Stimulated activated memory B cell treated with anti-CD40 and anti-IgM and Interleukin-4, amounts not matched to agents 10 μg/mL and 1 μg/mL and 100 μg/mL, for 72 hours (primary cell): ENCODE measurements at regions not wholly inside any gene's neighbourhood (a gene's known extent, or its start where the extent isn't known, plus 50 kb on each side); places are given as distances from the start of the nearest gene placed in this dataset.

ENCODE experiments used
- ATAC-seq: fragments of 150-1000 bp; cut with Tn5 transposase; 2 replicates; pipeline ENCODE4 v1.10.0; 2021
- H3K27ac Mint-ChIP-seq: one replicate; pipeline ENCODE4 v1.8.0; 2022; ENCODE audit warnings: mild to moderate bottlenecking, mixed read lengths
- H3K27me3 Mint-ChIP-seq: one replicate; pipeline ENCODE4 v1.8.0; 2022; ENCODE audit warnings: mixed read lengths
- H3K36me3 Mint-ChIP-seq: one replicate; pipeline ENCODE4 v1.8.0; 2022; ENCODE audit warnings: mixed read lengths
- H3K4me1 Mint-ChIP-seq: one replicate; pipeline ENCODE4 v1.8.0; 2022; ENCODE audit warnings: mixed read lengths
- H3K4me3 Mint-ChIP-seq: one replicate; pipeline ENCODE4 v1.8.0; 2022; ENCODE audit warnings: mild to moderate bottlenecking, moderate library complexity, mixed read lengths
- H3K9me3 Mint-ChIP-seq: one replicate; pipeline ENCODE4 v1.8.0; 2022; ENCODE audit warnings: mixed read lengths

DNA sequence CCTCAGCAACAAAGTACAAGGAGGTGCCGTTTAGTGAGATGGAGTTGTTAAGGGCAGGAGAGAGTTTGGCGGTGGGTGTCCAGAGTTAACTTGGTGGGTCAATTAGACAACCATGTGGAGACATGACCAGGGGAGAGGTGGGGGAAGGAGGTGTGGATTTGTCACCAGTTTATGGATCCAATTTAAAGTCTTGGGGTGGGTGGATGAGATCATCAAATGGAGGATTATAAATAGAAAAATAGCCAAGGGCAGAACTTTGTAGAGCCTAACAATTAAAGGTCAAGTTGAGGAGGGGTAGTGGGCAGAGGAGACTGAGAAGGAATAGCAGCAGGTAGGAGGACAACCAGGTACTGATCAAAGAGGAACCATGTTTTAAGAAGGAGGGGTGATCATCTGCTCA is 108.7 kb upstream of the IL12B start:
- ATAC-seq = no peak
- peaks cover 19% of the 10 kb centered on the region for H3K4me1 Mint-ChIP-seq
- no peaks in the 10 kb centered on the region for H3K9me3 Mint-ChIP-seq
- no peaks in the 10 kb centered on the region for H3K36me3 Mint-ChIP-seq
- H3K4me3 Mint-ChIP-seq = no peak overlapping the region
- H3K27me3 Mint-ChIP-seq = no peaks in the 10 kb centered on the region
- H3K27ac Mint-ChIP-seq = peak overlapping the region; percentile 6

DNA sequence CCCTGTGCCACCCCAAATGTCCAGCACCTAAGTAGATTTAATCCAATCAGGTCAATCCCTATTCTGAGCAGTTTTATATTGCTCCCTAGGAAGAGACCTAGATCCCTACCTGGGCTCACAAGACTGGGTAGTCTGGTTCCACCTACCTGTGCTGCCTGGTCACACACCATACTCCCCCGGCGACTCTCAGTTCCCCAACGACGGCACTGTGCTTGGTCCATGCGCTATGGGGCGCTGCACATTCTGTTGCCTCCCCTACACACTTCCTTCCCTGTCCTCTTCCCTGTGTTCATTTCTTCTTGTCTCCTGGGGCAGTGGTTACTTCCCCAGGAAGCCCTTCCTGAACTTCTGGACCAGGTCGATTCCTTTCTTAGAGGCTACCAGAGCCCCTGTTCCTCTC is 109.9 kb upstream of the IL12B start:
- no peak overlapping the region for H3K27ac Mint-ChIP-seq
- H3K9me3 Mint-ChIP-seq = no peaks in the 10 kb centered on the region
- no peaks in the 10 kb centered on the region for H3K36me3 Mint-ChIP-seq
- H3K4me1 Mint-ChIP-seq = peaks cover 19% of the 10 kb centered on the region
- peak; percentile 81 for ATAC-seq
- H3K4me3 Mint-ChIP-seq = no peak overlapping the region
- no peaks in the 10 kb centered on the region for H3K27me3 Mint-ChIP-seq

DNA sequence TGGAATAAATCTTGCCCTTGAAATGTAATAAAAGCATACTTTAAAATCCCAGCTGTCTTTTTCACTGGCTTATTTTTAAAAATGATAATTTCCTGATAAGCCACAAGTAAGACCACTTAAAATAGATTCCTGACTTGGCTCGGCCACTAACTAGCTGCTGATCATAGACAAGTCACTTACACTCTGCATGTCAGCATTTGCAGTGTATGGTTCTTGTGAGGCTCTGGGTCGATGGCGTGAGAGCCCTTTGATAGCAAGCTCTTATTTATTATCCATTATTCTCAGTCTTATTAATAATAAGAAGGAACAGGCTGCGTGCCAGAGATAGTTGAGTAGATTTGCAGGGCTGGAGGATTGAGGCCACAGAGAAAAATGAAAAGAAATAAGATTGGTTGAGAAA is 110.7 kb upstream of the IL12B start:
- Mint-ChIP-seq H3K36me3 (no peaks in the 10 kb centered on the region), H3K9me3 (no peaks in the 10 kb centered on the region), H3K4me3 (no peak overlapping the region), H3K27ac (no peak overlapping the region), H3K27me3 (no peaks in the 10 kb centered on the region), H3K4me1 (peaks cover 19% of the 10 kb centered on the region)
- no peak for ATAC-seq

DNA sequence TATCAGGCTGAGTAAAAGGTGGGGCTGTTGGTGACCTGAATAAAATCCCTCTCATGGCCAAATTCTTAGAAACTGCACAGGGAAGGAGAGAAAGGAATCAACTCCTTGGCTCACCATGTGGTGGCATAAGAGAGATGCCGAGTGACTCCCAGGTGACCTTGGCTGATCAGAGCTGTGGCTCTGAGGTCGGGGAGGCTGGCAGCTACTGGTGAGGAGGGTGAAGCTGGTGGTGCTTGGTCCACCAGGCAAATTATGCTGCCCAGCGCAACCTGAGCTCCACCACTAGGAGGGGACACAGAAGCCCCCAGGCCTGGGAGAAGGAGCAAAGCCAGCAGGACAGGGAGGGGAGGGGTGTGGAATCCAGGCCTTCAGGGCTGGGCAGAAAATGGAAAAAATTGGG is 111.2 kb upstream of the IL12B start:
- Mint-ChIP-seq H3K27me3 (no peaks in the 10 kb centered on the region), H3K9me3 (no peaks in the 10 kb centered on the region), H3K36me3 (no peaks in the 10 kb centered on the region), H3K27ac (no peak overlapping the region), H3K4me3 (no peak overlapping the region), H3K4me1 (peaks cover 19% of the 10 kb centered on the region)
- ATAC-seq = no peak

DNA sequence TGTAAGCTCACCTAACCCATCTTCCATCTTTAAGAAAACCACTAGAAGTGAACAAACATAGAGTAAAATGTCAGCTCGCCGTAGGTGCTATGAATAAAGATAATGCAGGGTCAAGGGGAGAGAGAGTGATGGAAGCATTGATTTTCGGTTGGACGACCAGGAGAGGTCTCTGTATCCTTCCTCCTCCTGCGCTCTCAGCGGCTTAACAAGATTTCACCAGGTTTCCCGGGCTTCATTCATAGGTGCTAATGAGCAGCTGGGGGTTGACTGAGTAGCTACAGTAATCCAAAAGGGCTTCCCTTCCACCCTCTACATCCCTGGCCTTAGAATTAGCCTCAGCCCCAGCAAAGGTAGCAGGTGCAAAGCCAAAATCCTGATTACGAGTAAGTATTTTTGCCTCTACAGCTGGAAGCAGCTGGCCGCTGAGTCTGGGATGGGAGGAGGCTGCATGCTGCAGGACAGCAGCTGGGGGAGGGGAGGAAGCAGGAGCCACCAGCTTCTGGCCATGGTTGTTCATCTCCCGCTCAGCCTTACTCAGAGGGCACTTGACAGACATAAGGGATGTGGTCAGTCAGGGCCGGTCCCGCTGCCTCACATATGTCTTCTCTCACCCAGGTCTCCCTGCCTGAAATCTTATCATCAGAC is 112.0 kb upstream of the IL12B start:
- no peaks in the 10 kb centered on the region for H3K27me3 Mint-ChIP-seq
- ATAC-seq = no peak
- H3K4me3 Mint-ChIP-seq = no peak overlapping the region
- no peaks in the 10 kb centered on the region for H3K9me3 Mint-ChIP-seq
- H3K4me1 Mint-ChIP-seq = peaks cover 19% of the 10 kb centered on the region
- H3K36me3 Mint-ChIP-seq = peaks cover 6% of the 10 kb centered on the region
- no peak overlapping the region for H3K27ac Mint-ChIP-seq

DNA sequence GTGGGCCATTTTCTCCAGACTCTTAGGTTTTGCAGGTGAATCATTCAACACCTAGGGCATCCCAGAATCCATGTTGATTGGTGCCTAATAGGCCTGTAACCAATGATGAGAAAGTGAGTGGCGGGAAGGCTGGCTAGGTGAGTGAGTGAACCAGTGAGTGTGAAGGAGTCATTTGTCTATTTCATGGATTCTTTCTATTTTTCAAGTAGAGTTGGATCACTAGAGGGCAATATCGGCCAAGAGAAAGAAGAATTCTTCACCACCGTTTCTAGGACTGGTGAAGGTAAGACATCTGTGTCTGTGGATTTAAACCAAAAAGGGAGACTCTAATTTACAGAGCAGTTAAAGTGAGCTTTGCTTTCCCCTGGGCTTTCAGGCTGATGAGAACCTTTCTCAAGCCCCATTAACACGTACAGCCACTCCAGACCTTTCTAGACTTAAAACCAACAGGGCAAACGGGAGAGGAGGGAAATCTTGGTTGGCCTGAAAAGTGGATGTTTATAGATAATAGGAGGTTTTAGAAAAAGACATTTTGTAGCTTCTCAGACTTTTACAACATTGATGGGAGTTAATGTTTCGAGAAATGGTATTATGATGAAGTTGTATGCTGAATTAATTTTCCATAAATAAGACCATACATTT is 114.3 kb upstream of the IL12B start:
- H3K4me1 Mint-ChIP-seq = peaks cover 8% of the 10 kb centered on the region
- no peaks in the 10 kb centered on the region for H3K27me3 Mint-ChIP-seq
- H3K27ac Mint-ChIP-seq = no peak overlapping the region
- peak; percentile 28 for ATAC-seq
- H3K36me3 Mint-ChIP-seq = peaks cover 6% of the 10 kb centered on the region
- no peaks in the 10 kb centered on the region for H3K9me3 Mint-ChIP-seq
- no peak overlapping the region for H3K4me3 Mint-ChIP-seq

DNA sequence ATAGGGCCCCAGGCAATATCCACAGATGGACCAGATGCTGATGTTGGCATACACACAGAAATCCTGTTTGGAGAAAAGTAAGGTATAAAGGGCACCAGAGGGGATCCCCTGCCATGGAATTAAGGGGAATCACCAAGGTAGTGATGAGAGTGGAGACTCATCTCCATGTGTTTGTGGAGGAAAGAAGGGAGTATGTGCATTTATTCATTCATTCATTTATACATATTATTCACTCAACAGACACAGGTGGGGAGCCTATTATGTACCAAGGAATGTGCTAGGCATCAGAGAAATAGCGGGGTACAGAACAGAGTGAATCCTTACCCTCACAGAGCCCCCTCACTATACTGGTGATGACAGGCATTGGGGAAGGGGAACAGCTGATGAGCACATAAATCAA is 116.8 kb upstream of the IL12B start:
- H3K27ac Mint-ChIP-seq = no peak overlapping the region

DNA sequence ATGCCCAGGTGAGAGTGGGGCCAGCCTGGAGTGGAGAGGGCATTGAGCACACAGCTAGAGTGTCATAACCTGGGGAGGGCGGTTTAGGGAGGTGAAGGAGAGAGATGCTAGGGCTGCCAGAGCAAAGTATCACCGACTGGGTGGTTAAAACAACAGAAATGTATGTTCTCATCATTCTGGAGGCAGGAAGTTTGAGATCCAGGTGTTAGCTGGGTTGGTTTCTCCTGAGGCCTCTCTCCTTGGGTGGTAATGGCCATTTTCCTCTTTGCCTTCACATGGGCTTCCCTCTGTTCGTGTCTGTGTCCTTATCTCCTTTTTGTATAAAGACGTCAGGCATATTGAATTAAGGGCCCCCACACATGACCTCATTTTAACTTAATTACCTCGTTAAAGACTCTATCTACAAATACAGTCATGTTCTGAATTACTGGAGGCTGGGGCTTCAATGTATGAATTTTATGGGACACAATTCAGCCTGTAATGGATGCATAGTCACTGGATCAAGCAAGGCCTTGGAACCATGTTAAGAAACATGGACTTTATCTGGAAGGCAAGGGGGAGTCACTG is 118.6 kb upstream of the IL12B start:
- Mint-ChIP-seq H3K9me3 (no peaks in the 10 kb centered on the region), H3K36me3 (peaks cover 6% of the 10 kb centered on the region), H3K4me1 (peaks cover 17% of the 10 kb centered on the region), H3K4me3 (no peak overlapping the region), H3K27me3 (no peaks in the 10 kb centered on the region), H3K27ac (no peak overlapping the region)
- no peak for ATAC-seq

More for the DNA sequence above, 116.8 kb upstream of the IL12B start:
- H3K4me1 Mint-ChIP-seq = no peaks in the 10 kb centered on the region
- H3K4me3 Mint-ChIP-seq = no peak overlapping the region
- H3K27me3 Mint-ChIP-seq = no peaks in the 10 kb centered on the region
- ATAC-seq = no peak
- peaks cover 6% of the 10 kb centered on the region for H3K36me3 Mint-ChIP-seq
- H3K9me3 Mint-ChIP-seq = no peaks in the 10 kb centered on the region

DNA sequence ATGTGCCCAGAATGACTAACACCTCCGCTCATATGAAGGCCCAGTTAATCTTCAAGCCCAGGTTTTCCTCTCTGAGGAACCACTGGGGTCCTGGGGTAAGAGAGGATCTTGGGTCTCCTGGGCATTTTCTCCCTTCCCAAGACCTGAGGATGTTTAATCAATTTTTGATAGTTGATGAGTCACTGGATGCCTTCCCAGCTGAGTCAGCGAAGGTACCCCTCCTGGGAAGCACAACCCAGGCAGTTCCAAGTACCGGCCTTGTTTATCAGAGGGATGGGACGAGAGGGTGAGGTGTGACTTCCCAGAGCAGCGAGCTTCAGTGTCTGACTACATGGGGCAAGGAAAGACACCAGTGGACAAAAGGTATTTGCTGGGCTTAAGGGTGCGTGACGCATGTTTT is 119.6 kb upstream of the IL12B start:
- Mint-ChIP-seq H3K9me3 (no peaks in the 10 kb centered on the region), H3K36me3 (peaks cover 6% of the 10 kb centered on the region), H3K4me1 (peaks cover 18% of the 10 kb centered on the region), H3K27ac (no peak overlapping the region), H3K4me3 (no peak overlapping the region), H3K27me3 (no peaks in the 10 kb centered on the region)
- no peak for ATAC-seq

DNA sequence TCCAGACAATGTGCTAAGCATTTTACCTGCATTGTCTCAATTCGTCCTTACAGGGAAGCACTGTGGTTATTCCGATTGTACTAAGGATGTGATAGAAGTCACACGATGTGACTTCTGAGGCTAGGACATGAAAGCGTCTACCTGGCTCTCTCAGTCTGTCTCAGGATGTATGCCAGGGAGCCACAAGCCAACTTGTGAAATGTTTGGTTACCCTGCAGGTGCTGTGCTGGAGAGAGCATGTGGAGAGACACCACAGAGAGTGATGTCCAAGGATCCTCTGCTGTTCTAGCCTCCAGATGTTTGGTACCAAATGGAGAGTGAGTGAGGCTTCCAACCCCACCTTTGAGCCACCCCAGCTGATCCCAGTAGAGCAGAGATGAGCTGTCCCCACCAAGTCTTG is 120.1 kb upstream of the IL12B start:
- Mint-ChIP-seq H3K36me3 (peaks cover 6% of the 10 kb centered on the region), H3K4me3 (no peak overlapping the region), H3K4me1 (peaks cover 19% of the 10 kb centered on the region), H3K27me3 (no peaks in the 10 kb centered on the region), H3K27ac (no peak overlapping the region), H3K9me3 (no peaks in the 10 kb centered on the region)
- no peak for ATAC-seq

DNA sequence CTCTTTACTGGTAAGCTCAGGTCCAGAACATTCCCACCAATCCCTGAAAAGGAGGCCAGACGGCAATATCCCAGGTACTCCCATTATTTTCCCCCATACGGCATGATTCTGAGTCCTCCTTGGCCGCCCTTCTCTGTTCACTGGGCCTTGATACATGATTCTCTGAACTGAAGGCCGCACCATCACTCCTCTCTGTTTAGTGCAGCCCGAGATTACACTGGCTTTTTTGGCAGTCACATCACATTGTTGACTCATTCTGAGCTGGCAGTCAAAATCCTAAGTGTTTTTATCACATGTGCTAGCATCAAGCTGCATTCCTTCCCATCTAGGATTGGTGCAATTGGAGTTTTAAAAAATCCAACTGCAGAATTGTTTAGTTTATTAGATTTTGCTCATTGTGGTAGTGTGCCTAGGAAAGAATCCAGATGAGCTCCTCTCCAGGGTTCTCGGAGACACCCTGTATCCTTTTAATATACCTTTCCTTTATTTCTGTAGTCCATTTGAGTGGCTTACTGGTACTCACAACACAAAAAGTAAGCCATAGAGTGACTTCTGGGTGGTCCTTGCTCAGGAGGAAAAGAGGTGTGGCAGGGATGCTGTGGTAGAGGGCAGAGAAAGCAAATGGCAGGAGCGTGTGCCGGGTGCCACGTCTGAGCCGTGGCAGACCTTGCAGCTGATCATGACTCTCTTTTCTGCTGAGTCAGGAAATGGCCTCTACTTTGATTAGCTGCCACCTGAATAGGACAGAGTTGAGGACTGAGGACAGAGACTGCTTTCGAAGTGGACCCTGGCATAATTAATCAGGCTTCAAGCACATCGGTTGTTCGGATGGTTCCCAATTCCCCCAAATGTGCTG is 121.1 kb upstream of the IL12B start:
- H3K27me3 Mint-ChIP-seq = no peaks in the 10 kb centered on the region
- ATAC-seq = no peak
- no peaks in the 10 kb centered on the region for H3K9me3 Mint-ChIP-seq
- H3K36me3 Mint-ChIP-seq = peaks cover 6% of the 10 kb centered on the region
- H3K27ac Mint-ChIP-seq = no peak overlapping the region
- H3K4me3 Mint-ChIP-seq = no peak overlapping the region
- peaks cover 29% of the 10 kb centered on the region for H3K4me1 Mint-ChIP-seq

DNA sequence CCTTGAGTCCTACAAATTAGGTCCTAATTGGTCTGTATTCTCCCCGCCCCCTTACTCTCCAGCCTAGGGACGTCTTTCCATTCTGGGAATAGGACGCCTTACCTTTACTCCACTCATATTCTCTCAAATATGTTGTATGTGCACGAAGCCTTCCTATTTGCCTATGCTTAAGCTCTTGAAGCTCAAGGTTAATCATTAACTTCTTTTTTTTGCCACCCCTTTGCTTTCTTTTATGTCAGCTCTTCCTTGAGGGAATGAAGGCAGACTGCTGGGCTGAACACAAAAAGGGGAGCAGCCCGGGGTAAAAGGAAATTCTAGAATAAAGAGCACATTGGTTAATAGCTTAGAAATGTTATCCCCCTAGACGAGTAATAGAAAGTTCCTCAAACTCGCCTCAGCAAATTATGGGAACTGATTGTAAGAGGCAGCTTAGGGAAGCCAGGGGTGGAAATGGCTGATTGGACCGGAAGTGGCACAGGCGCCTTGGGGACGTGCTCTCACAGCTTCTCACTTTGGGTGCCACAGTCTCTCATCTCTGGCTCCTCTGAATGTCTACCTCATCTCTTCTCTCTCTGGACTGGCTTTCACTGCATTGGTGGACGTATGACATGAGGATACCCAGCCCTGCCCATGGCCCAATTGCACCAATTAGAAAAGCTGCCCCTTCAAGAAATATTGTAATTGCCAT is 122.3 kb upstream of the IL12B start:
- H3K27ac Mint-ChIP-seq = no peak overlapping the region
- H3K36me3 Mint-ChIP-seq = no peaks in the 10 kb centered on the region
- H3K9me3 Mint-ChIP-seq = no peaks in the 10 kb centered on the region
- no peaks in the 10 kb centered on the region for H3K27me3 Mint-ChIP-seq
- ATAC-seq = no peak
- peaks cover 40% of the 10 kb centered on the region for H3K4me1 Mint-ChIP-seq
- no peak overlapping the region for H3K4me3 Mint-ChIP-seq

DNA sequence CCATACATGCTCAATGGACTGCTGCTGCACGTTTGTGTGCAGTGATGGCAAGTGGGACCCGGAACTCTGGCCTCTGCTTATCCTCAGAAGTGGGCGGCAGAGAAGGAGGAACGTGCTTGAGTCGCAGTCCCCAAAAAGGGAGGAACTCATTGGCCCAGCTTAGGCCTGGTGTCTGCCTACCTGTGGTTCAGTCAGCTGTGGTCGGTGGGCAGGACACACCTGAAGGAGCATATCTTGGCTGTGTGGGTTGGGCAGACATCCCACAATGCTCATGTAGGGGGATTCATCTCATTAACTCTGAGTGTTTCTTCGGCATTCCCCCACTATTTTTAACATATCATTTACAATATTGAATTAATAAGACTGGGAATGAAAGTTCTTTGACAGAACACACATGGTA is 122.9 kb upstream of the IL12B start:
- ATAC-seq = peak; percentile 39
- H3K9me3 Mint-ChIP-seq = no peaks in the 10 kb centered on the region
- H3K36me3 Mint-ChIP-seq = no peaks in the 10 kb centered on the region
- H3K4me3 Mint-ChIP-seq = no peak overlapping the region
- H3K4me1 Mint-ChIP-seq = peaks cover 46% of the 10 kb centered on the region
- no peak overlapping the region for H3K27ac Mint-ChIP-seq
- no peaks in the 10 kb centered on the region for H3K27me3 Mint-ChIP-seq

DNA sequence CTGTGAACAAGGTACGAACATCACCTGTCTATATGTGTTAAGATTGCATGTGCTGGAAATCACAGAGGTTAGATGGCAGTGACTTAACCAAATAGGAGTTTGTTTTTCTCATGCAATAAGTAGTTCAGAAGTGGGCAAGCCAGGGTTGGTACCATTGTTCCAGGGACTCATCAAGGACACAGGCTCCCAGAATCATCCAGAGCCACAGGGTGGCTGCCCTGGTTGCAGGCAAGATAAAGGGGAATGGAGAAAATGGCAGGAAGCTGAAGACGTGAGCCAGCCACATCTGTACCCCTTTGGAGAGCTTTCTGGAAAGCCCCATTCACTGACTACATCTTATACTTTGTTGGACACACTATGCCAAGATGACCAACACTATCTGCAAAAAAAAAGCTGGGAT is 126.0 kb upstream of the IL12B start:
- Mint-ChIP-seq H3K27me3 (no peaks in the 10 kb centered on the region), H3K27ac (peak overlapping the region; percentile 51), H3K36me3 (no peaks in the 10 kb centered on the region), H3K4me1 (peaks cover 69% of the 10 kb centered on the region), H3K4me3 (no peak overlapping the region), H3K9me3 (no peaks in the 10 kb centered on the region)
- ATAC-seq = no peak
